T-helper 17 cell (primary cell): ENCODE measurements at regions not wholly inside any gene's neighbourhood (a gene's known extent, or its start where the extent isn't known, plus 50 kb on each side); places are given as distances from the start of the nearest gene placed in this dataset.
"Not testable (repeated sequence)": the region's sequence is repeated elsewhere in the genome, so short reads cannot be mapped to it uniquely, and the experiment has no call there.

Experiments
- ATAC-seq: fragments of 150-1000 bp; cut with Tn5 transposase; 2 replicates; pipeline ENCODE4 v1.10.0; 2021; ENCODE audit warnings: mild to moderate bottlenecking, moderate library complexity
- DNase-seq, 3 donors: peaks; one replicate each; pipeline versions ENCODE4 v3.0.0 to v3.0.0-alpha.2; 2020 to 2021
- H3K9me3 ChIP-seq: one replicate; pipeline ENCODE4 v1.7.0; 2013; ENCODE audit warnings: low read length, mild to moderate bottlenecking; ENCODE audit not compliant: control insufficient read depth, poor library complexity, severe bottlenecking
- H3K27ac Mint-ChIP-seq: one replicate; pipeline ENCODE4 v1.8.0; 2022; ENCODE audit warnings: mild to moderate bottlenecking, moderate library complexity, mixed read lengths
- H3K27me3 Mint-ChIP-seq: one replicate; pipeline ENCODE4 v1.8.0; 2022; ENCODE audit warnings: mixed read lengths
- H3K36me3 Mint-ChIP-seq: one replicate; pipeline ENCODE4 v1.8.0; 2022; ENCODE audit warnings: low read depth, mixed read lengths
- H3K4me1 Mint-ChIP-seq: one replicate; pipeline ENCODE4 v1.8.0; 2022; ENCODE audit warnings: mild to moderate bottlenecking, mixed read lengths
- H3K4me3 Mint-ChIP-seq: one replicate; pipeline ENCODE4 v1.8.0; 2022; ENCODE audit warnings: mild to moderate bottlenecking, moderate library complexity, mixed read lengths

DNA sequence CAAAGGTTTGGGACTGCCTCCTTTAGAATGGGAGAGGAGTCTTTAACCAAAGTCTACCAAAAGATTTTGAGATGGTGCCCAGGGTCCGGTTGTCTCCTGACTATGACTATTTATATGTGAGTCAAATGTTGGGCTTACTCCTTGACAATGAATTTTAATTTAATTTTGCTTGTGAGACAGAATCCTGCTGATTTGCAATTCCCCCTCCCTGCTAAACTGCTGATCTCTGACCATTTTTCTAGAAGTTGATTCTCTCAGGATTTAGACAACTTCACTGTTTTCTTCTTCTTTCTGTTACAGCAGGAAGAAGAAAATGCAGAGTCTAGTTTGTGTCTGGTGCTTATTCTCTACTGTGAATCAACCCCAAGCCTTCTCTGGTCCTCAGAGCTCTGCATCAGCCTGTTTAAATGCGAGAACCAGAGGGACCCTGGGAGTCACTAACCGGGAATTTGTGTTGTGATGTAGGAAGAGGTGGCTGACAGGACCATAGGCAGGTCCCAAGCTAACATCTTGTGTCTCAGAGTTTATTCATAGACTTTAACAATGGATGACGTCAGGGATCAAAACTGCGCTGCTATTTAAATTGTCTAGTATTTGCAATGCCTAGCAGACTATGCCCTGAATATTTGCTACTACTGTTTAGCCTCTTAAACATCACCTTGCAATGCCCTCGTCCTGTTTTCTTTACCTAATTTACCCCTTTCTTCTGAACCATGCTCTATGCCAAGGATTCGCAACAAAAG is 124.0 kb upstream of the TAF11L2 start:
- Mint-ChIP-seq H3K4me3 (no peak overlapping the region), H3K27me3 (no peaks in the 10 kb centered on the region), H3K27ac (no peak overlapping the region), H3K36me3 (no peaks in the 10 kb centered on the region), H3K4me1 (no peaks in the 10 kb centered on the region)
- no peaks in the 10 kb centered on the region for H3K9me3 ChIP-seq
- DNase-seq (no peak), ATAC-seq (no peak)

DNA sequence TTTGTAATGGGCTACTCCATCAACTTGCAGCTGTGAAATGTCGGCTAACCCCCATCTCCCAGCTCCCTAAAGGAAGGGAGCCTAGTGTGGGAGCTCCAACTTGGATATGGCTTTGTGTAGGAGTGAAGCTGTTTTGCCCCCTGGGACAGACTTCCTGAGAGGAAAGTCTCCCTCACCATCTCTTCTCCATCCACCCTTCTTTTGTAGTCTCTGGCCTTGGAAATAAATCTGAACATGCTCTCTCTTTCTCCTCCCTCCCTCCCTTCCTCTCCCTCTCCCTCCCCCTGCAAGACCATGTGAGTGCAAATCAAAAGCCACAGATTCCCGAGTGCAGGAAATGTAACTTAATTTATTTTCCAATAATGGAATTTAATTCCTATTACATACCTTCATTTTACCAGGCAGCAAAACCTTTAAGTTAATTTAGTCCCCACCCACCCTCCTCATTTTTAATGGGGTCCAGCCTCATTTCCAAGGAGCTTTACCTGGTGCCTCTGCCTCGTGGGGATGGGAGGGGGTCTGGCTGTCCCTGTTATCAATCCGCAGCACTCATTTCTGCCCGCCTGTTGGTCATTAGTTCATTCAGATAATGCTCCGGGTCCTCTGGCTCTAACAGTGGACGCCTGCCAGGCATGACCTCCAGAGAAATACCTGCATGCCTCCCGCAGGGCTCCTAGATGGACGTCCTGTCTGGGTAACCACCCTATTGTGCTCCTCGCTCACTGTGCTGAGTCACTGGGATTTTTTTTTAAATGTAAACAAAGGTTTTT is 122.9 kb upstream of the TAF11L2 start:
- no peaks in the 10 kb centered on the region for H3K9me3 ChIP-seq
- no peak overlapping the region for H3K4me3 Mint-ChIP-seq
- no peaks in the 10 kb centered on the region for H3K4me1 Mint-ChIP-seq
- no peak overlapping the region for H3K27ac Mint-ChIP-seq
- no peak for ATAC-seq
- no peak for DNase-seq
- H3K36me3 Mint-ChIP-seq, result no peaks in the 10 kb centered on the region
- no peaks in the 10 kb centered on the region for H3K27me3 Mint-ChIP-seq

DNA sequence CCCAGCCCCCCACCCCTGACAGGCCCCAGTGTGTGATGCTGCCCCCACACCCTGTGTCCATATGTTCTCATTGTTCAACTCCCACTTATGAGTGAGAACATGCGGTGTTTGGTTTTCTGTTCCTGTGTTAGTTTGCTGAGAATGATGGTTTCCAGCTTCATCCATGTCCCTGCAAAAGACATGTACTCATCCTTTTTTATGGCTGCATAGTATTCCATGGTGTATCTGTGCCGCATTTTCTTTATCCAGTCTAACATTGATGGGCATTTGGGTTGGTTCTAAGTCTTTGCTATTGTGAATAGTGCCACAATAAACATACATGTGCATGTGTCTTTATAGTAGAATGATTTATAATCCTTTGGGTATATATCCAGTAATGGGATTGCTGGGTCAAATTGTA is 122.1 kb upstream of the TAF11L2 start:
- H3K4me3 Mint-ChIP-seq, H3K27ac Mint-ChIP-seq, H3K27me3 Mint-ChIP-seq, ATAC-seq, H3K9me3 ChIP-seq, H3K4me1 Mint-ChIP-seq, DNase-seq, H3K36me3 Mint-ChIP-seq: not testable (repeated sequence)

DNA sequence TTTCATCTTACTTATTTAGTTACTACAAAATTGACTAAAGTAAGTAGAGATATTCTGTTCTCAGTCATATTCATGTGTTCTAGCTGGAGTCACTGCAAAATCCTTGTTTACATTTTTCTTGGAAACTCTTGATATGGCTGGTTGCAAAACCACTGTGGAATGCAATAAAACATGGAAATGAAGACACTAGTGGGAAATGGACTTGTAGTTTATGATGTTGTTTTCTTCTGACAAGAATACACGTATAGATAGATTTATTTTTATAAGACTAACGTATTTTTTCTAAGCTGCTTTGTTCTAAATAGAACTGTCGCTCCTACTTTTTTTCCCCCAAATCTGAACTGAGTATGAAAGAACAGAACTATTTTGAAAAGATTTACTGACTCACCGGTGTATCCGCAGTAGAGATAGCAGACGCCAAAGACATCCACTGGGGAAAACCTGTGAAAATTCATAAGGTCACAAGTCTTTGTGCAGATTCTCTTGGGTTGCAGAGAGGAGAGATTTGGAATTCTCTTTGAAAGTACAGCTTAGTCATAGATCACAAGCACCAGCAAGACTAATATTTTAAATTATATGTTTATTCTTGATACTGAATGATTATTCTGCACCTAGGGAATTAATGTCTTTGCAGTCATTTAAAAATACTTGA is 119.6 kb upstream of the TAF11L2 start:
- Mint-ChIP-seq H3K4me1 (no peaks in the 10 kb centered on the region), H3K36me3 (no peaks in the 10 kb centered on the region), H3K4me3 (no peak overlapping the region), H3K27ac (no peak overlapping the region), H3K27me3 (no peaks in the 10 kb centered on the region)
- DNase-seq, result no peak
- ATAC-seq, result no peak
- H3K9me3 ChIP-seq, result no peaks in the 10 kb centered on the region

DNA sequence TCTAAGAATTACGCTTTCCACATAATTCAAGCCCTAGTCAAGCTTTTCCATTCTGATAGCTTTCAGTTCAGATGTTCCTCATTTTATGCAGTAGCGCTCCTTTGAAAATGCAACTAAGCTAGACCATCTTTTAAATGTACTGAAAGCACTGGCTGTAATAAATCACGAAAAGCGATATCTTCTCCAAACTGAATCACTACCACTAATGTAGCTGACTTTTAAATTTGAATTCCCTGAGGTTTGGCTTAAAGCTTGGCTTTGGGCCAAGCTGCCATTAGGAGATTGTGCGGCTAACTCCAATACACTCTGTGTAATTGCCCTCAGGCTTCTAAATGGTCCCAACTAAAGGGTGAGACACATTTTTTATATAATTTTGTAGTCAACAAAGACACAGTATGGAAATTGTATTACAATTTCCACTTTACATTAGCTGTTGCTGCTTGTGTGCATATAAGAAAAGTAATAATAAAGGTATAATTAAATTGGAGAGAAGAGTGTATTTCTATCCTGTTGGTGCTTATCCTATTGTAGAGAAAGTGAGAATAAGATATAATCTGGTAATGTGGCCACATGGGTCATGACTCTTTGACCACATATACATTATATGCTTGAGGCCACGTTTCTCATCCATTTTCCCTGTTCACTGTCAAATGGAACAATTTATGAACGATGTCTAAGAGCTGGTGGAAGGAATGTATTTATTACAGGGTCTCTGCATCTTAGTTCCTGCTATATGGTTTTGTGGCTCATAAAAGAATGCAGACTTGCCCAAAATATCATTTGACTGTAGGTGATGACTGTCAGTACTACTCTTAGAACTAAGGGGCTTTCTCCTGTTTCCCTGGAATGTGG is 118.7 kb upstream of the TAF11L2 start:
- H3K4me3 Mint-ChIP-seq, result no peak overlapping the region
- ATAC-seq, result no peak

DNA sequence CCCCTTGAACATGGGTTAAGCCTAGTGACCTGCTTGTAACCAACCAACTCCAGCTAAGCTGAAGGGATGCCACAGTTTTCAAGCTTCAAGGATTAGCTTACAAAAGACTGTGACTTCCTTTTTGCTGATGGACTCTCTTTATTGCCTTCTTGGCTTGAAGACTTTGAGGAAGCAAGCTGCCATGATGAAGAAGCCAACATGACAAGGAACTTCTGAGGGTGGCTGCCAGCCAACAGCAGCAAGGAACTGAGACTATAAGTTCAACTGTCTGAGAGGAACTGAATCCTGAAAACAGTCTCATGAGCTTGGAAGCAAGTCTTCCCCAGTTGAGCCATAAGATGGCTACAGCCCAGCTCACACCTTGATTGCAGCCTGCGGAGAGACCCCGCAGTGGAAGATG is 116.1 kb upstream of the TAF11L2 start:
- Mint-ChIP-seq H3K27ac (no peak overlapping the region), H3K27me3 (no peaks in the 10 kb centered on the region), H3K4me3 (no peak overlapping the region), H3K36me3 (no peaks in the 10 kb centered on the region), H3K4me1 (no peaks in the 10 kb centered on the region)
- no peak for ATAC-seq
- DNase-seq, result no peak
- H3K9me3 ChIP-seq, result no peaks in the 10 kb centered on the region

More for the DNA sequence above, 118.7 kb upstream of the TAF11L2 start:
- no peaks in the 10 kb centered on the region for H3K36me3 Mint-ChIP-seq
- no peaks in the 10 kb centered on the region for H3K27me3 Mint-ChIP-seq
- no peaks in the 10 kb centered on the region for H3K9me3 ChIP-seq
- H3K4me1 Mint-ChIP-seq, result no peaks in the 10 kb centered on the region
- no peak overlapping the region for H3K27ac Mint-ChIP-seq
- DNase-seq, result no peak

DNA sequence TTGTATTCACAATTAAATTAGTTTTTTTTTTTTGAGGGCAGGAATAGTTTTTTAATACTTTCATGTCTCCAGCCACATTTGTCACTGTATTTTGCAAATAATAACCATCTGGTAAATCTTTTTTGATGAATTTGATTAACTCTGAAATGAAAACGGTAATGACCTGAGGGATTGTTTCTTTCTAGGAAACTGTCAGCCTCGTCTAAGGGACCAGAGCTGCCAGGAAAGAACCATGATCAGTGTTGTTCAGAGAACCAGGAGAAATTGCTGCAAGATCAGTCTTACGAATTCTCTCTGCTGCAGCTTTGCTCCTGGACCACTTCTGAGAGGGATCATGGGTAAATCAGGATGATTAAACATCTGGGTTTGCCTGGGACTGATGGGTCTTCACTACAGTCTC is 114.5 kb upstream of the TAF11L2 start:
- no peaks in the 10 kb centered on the region for H3K9me3 ChIP-seq
- DNase-seq (no peak), ATAC-seq (no peak)
- Mint-ChIP-seq H3K27ac (no peak overlapping the region), H3K4me3 (no peak overlapping the region), H3K27me3 (no peaks in the 10 kb centered on the region), H3K36me3 (no peaks in the 10 kb centered on the region), H3K4me1 (no peaks in the 10 kb centered on the region)

DNA sequence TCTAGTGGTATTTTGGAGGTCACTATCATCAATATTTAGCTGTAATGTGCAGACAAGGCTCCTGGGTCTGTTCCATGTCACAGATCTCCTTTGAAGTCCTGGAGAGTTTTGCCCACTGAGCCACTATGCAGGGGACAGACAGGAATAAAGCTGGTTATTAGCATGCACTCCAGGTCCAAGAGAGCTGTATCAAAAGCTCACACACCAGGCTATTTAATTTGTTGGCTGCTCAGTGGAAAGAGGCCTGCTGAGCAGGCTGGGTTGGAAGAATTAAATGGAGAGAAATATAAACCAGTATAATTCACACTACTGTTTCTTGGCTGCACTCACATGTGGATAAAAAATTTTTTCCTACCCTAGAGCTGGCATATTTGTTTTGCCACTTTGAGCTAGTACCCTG is 113.8 kb upstream of the TAF11L2 start:
- H3K27ac Mint-ChIP-seq, result no peak overlapping the region
- H3K27me3 Mint-ChIP-seq, result no peaks in the 10 kb centered on the region
- DNase-seq, result no peak
- no peak for ATAC-seq
- H3K36me3 Mint-ChIP-seq, result no peaks in the 10 kb centered on the region
- no peaks in the 10 kb centered on the region for H3K9me3 ChIP-seq
- no peaks in the 10 kb centered on the region for H3K4me1 Mint-ChIP-seq
- H3K4me3 Mint-ChIP-seq, result no peak overlapping the region

DNA sequence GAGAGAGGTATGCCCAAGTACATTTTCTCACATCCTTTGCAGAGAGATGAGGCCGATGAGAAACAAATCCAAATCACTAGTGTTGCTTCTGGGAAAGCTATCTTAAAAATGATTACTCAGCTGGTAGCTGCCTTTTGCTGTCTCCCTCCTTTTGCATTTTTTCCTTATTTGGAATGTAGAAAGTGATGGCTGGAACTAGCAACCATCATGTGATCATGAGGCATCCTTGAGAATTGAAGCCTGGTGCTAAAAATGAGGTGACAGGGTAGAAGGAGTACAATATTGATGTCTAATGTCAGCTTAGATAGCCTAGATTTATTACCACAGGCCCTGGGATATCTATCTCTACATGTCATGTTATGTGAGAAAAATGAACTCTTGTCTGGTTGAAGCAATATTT is 109.3 kb upstream of the TAF11L2 start:
- Mint-ChIP-seq H3K4me3 (no peak overlapping the region), H3K36me3 (no peaks in the 10 kb centered on the region), H3K27me3 (no peaks in the 10 kb centered on the region), H3K4me1 (no peaks in the 10 kb centered on the region), H3K27ac (no peak overlapping the region)
- H3K9me3 ChIP-seq, result no peaks in the 10 kb centered on the region
- ATAC-seq (no peak), DNase-seq (no peak)

DNA sequence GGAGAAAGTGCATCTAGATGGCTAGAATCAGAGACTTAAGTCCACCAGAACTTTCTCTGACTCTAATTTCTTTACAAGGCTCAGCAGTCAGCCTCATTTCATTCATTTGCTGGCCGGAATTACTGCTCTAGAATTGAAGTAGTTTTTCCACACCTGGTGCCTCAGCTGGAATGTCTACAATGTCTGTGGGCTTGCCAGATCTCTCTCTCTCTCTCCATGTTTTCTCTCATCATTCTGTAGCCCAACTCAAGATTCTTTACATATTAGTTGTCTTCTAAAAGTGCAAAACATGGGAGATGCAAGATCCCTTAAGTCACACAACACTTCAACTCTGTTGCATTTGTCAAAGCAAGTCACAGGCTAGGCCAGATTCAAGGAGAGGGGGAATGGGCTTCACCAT is 103.9 kb upstream of the TAF11L2 start:
- Mint-ChIP-seq H3K27ac (no peak overlapping the region), H3K4me1 (no peaks in the 10 kb centered on the region), H3K27me3 (no peaks in the 10 kb centered on the region), H3K36me3 (no peaks in the 10 kb centered on the region), H3K4me3 (no peak overlapping the region)
- ATAC-seq, result no peak
- DNase-seq, result no peak
- no peaks in the 10 kb centered on the region for H3K9me3 ChIP-seq

DNA sequence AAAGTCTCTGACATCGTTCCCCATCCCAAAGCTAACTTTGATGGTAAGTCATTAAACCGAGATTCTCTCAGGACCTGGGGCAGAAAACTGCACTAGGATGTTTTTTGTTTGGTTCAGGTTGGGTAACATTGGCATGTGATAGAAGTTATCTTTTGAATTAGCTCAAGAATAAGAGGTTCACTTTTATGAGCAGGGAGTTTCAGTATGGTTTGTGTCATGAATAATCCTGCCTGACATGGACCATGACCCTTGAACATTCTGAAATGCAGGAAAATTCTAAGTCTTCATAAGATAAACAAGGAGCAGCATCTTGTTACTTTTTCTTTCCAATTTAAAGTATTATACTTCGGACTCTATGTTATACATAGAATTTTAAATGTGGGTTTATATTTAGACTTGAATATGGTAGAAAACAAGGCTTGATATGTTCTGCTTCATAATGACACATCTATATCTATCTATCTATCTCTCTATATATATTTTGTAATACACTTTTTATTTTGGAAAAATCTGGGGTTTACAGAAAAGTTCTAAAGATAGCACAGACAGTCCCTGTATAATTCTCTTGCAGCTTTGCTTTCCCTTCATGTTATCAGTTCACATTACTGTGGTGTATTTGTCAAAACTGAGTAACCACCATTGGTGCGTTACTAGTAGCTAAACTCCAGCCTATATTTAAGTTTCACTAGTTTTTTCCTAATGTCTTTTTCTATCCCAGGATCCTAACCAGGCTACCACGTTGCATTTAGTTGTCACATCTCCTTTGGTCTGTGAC is 102.7 kb upstream of the TAF11L2 start:
- ATAC-seq (no peak), DNase-seq (no peak)
- Mint-ChIP-seq H3K27ac (no peak overlapping the region), H3K27me3 (no peaks in the 10 kb centered on the region), H3K4me3 (no peak overlapping the region), H3K36me3 (no peaks in the 10 kb centered on the region), H3K4me1 (no peaks in the 10 kb centered on the region)
- H3K9me3 ChIP-seq, result no peaks in the 10 kb centered on the region

DNA sequence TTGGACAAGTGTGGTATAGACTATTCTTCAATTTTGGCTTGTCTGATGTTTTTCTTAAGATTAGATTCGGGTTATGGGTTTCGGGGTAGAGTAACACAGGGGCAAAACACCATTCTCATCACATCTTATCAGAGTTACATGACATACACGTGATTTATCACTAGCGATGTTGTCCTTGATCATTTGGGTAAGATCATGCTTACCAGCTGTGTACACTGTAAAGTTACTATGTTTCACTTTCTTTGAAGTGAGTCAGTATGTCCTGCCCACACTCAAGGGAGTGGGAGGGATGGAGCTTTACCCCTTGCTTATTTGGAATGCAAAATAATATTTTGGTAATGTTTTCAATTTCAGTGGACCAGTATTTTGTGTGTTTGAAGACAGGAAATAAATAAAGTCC is 101.8 kb upstream of the TAF11L2 start:
- H3K27ac Mint-ChIP-seq, result no peak overlapping the region
- no peak for DNase-seq
- no peaks in the 10 kb centered on the region for H3K9me3 ChIP-seq
- no peaks in the 10 kb centered on the region for H3K27me3 Mint-ChIP-seq
- no peak overlapping the region for H3K4me3 Mint-ChIP-seq
- no peaks in the 10 kb centered on the region for H3K36me3 Mint-ChIP-seq
- ATAC-seq, result no peak
- H3K4me1 Mint-ChIP-seq, result no peaks in the 10 kb centered on the region
